ENCODE measurements at regions not wholly inside any gene's neighbourhood (a gene's known extent, or its start where the extent isn't known, plus 50 kb on each side); places are given as distances from the start of the nearest gene placed in this dataset.

DNA sequence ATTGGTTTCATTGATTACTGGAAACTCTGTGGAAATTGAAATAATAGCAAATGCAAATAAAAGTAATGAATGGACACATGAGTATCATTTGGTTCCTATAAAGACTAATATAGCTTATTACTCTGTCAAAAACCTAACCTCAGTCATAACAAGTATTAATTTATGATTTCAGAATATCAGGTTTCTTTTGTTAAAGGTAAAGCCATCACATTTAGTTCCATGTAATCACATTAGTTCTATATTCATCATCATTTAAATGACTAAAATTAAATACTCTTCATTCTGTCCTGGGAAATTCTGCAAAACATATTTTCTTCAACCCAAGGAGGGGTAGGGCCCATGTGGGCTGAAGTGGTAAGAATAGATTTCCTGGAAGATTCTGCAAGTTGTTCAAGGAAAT, 68.2 kb upstream of the ANO3 start:
- TF ChIP-seq SIN3A (IDR thresholded peaks at IDR 0.05; ENCODE audit: borderline replicate concordance, insufficient read depth, low read depth, low read length), result no peak
- TF ChIP-seq, protein P1, sequence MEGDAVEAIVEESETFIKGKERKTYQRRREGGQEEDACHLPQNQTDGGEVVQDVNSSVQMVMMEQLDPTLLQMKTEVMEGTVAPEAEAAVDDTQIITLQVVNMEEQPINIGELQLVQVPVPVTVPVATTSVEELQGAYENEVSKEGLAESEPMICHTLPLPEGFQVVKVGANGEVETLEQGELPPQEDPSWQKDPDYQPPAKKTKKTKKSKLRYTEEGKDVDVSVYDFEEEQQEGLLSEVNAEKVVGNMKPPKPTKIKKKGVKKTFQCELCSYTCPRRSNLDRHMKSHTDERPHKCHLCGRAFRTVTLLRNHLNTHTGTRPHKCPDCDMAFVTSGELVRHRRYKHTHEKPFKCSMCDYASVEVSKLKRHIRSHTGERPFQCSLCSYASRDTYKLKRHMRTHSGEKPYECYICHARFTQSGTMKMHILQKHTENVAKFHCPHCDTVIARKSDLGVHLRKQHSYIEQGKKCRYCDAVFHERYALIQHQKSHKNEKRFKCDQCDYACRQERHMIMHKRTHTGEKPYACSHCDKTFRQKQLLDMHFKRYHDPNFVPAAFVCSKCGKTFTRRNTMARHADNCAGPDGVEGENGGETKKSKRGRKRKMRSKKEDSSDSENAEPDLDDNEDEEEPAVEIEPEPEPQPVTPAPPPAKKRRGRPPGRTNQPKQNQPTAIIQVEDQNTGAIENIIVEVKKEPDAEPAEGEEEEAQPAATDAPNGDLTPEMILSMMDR (IDR thresholded peaks at IDR 0.05), result no peak
- TF ChIP-seq, protein P2, sequence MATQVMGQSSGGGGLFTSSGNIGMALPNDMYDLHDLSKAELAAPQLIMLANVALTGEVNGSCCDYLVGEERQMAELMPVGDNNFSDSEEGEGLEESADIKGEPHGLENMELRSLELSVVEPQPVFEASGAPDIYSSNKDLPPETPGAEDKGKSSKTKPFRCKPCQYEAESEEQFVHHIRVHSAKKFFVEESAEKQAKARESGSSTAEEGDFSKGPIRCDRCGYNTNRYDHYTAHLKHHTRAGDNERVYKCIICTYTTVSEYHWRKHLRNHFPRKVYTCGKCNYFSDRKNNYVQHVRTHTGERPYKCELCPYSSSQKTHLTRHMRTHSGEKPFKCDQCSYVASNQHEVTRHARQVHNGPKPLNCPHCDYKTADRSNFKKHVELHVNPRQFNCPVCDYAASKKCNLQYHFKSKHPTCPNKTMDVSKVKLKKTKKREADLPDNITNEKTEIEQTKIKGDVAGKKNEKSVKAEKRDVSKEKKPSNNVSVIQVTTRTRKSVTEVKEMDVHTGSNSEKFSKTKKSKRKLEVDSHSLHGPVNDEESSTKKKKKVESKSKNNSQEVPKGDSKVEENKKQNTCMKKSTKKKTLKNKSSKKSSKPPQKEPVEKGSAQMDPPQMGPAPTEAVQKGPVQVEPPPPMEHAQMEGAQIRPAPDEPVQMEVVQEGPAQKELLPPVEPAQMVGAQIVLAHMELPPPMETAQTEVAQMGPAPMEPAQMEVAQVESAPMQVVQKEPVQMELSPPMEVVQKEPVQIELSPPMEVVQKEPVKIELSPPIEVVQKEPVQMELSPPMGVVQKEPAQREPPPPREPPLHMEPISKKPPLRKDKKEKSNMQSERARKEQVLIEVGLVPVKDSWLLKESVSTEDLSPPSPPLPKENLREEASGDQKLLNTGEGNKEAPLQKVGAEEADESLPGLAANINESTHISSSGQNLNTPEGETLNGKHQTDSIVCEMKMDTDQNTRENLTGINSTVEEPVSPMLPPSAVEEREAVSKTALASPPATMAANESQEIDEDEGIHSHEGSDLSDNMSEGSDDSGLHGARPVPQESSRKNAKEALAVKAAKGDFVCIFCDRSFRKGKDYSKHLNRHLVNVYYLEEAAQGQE (IDR thresholded peaks at IDR 0.05; ENCODE audit: insufficient read depth in 1 of 2, low read depth in 2 of 2, low read length in 1 of 2), result no peak
- no peak for TF ChIP-seq POLR2AphosphoS5 (IDR thresholded peaks at IDR 0.05; ENCODE audit: low read depth, low read length)
